Ascending aorta (tissue), 2 donors: ENCODE measurements at regions not wholly inside any gene's neighbourhood (a gene's known extent, or its start where the extent isn't known, plus 50 kb on each side); places are given as distances from the start of the nearest gene placed in this dataset.

ENCODE experiments used
- DNase-seq, 2 donors: peaks; one replicate each; pipeline ENCODE4 v3.0.0-alpha.2; 2019; ENCODE audit warnings: low spot score in 2 of 2
- H3K27ac ChIP-seq, 2 donors: fragments of 200-600 bp; sonication (generic); one replicate each; pipeline ENCODE4 v1.5.1; 2016 to 2017; ENCODE audit warnings: mild to moderate bottlenecking in 1 of 2
- H3K27me3 ChIP-seq: fragments of 200-600 bp; sonication (generic); one replicate; pipeline ENCODE4 v1.5.1; 2017
- H3K36me3 ChIP-seq, 2 donors: fragments of 200-600 bp; sonication (generic); one replicate each; pipeline ENCODE4 v1.5.1; 2016
- H3K4me1 ChIP-seq, 2 donors: fragments of 200-600 bp; sonication (generic); one replicate each; pipeline ENCODE4 v1.5.1; 2016 to 2017; ENCODE audit warnings: mild to moderate bottlenecking in 1 of 2
- H3K4me3 ChIP-seq, 2 donors: fragments of 200-600 bp; sonication (generic); one replicate each; pipeline ENCODE4 v1.5.1; 2016 to 2017; ENCODE audit warnings: mild to moderate bottlenecking in 1 of 2
- H3K9me3 ChIP-seq, 2 donors: fragments of 200-600 bp; sonication (generic); one replicate each; pipeline ENCODE4 v1.5.1; 2016
- intact Hi-C: fragments of 100-400 bp; cut with DNase I; formaldehyde crosslinking; loops from one replicate; pipeline ENCODE4 v1.15.1; 2023
- TF ChIP-seq, protein P1 (sequence below), 3 experiments: fragments of 200-600 bp in 2 of 3; fragments of 450-650 bp in 1 of 3; sonication (generic) in 2 of 3; IDR thresholded peaks; one replicate each; pipeline ENCODE4 v1.5.1; 2016 to 2019; ENCODE audit warnings: antibody characterized with exemption in 3 of 3, mild to moderate bottlenecking in 1 of 3, moderate library complexity in 1 of 3

DNA sequence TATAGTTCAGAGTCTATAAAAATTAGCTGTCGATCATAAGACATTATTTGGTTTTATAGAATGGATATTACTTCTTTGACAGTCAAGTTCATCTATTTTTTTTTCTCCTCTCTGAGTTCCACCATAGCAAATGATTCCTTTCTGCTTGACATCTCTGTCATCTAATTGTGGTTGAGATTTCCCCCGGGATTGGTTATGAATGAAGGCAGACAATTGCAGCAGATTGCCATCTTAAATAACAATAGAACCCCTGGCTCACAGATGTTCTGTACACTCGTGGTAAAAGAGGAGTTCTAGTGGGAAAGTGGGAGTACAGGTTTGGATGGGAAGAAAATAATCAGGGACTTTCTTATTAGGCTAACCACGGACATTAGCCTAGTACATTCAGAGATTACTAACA, 292.1 kb upstream of the NRXN1 start:
- Histone ChIP-seq H3K4me3 (no peak overlapping the region), H3K36me3 (no peaks in the 10 kb centered on the region), H3K27ac (no peak overlapping the region), H3K4me1 (no peaks in the 10 kb centered on the region), H3K9me3 (no peaks in the 10 kb centered on the region), H3K27me3 (no peaks in the 10 kb centered on the region)
- DNase-seq, result no peak
- TF ChIP-seq, protein P1, sequence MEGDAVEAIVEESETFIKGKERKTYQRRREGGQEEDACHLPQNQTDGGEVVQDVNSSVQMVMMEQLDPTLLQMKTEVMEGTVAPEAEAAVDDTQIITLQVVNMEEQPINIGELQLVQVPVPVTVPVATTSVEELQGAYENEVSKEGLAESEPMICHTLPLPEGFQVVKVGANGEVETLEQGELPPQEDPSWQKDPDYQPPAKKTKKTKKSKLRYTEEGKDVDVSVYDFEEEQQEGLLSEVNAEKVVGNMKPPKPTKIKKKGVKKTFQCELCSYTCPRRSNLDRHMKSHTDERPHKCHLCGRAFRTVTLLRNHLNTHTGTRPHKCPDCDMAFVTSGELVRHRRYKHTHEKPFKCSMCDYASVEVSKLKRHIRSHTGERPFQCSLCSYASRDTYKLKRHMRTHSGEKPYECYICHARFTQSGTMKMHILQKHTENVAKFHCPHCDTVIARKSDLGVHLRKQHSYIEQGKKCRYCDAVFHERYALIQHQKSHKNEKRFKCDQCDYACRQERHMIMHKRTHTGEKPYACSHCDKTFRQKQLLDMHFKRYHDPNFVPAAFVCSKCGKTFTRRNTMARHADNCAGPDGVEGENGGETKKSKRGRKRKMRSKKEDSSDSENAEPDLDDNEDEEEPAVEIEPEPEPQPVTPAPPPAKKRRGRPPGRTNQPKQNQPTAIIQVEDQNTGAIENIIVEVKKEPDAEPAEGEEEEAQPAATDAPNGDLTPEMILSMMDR (IDR thresholded peaks at IDR 0.05), result no peak
- intact Hi-C loops, result no loop called here

DNA sequence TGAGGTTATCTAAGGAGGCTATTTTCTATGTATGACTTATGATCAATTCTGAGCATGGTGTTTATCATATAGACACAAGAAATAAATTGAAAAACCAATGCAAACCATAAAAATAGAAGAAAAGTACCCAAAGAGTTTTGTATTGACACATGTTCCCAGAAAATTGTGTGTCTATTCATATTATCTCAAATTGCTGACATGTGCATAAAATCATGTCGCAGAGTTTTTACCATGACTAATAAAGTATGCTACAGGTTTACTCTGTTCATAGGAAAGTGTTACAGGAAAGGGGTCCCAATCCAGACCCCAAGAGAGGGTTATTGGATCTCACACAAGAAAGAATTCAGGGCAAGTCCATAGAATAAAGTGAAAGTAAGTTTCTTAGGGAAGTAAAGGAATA, 290.7 kb upstream of the NRXN1 start:
- TF ChIP-seq, protein P1 (IDR thresholded peaks at IDR 0.05), result no peak

DNA sequence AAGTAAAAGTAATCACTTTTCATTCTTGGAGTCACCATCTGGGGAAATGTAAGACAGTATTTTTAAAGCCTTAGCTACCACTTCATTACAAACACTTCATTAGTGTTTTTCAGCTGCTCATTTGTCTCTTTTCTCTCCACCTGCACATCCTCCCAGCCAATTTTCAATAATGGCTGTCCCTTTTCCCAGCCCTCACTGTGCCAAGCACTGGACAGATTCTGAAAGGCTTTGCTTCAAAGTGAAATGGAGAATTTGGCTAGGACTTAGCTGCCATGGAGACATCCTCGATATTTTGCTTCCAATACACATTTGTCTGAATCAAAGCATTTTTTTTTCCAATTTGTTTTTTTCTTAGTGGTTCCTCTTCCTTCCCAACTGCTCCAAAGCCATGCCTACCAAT, 272.4 kb upstream of the NRXN1 start:
- no peak overlapping the region for H3K27ac ChIP-seq
- TF ChIP-seq, protein P1 (IDR thresholded peaks at IDR 0.05), result no peak
- intact Hi-C loops, result no loop called here

More for the DNA sequence above, 290.7 kb upstream of the NRXN1 start:
- DNase-seq, result no peak
- H3K27ac ChIP-seq, result no peak overlapping the region
- intact Hi-C loops, result no loop called here
- no peaks in the 10 kb centered on the region for H3K9me3 ChIP-seq
- H3K36me3 ChIP-seq, result no peaks in the 10 kb centered on the region
- H3K4me3 ChIP-seq, result no peak overlapping the region
- no peaks in the 10 kb centered on the region for H3K4me1 ChIP-seq
- H3K27me3 ChIP-seq, result no peaks in the 10 kb centered on the region

DNA sequence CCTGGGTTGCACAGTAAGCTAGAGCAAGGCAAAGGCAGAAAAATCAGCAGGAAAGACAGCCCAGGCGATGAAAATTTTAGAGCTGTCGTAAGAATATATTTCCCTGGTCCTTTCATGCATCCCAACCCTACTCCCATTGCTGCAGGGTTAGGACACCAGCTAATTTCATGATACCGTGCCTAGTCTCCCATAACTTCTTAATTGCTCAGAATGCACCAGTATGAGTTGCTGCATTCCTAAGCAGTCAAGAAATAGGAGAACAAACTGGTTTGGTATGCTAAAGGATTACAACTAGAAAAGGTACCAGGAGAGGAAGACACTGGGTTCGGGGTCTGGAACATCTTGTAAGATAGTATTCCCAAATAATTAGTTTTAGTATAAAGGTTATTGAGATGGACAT, 269.4 kb upstream of the NRXN1 start:
- TF ChIP-seq, protein P1 (IDR thresholded peaks at IDR 0.05), result no peak
- no peaks in the 10 kb centered on the region for H3K36me3 ChIP-seq

More for the DNA sequence above, 272.4 kb upstream of the NRXN1 start:
- H3K27me3 ChIP-seq, result no peaks in the 10 kb centered on the region
- H3K4me1 ChIP-seq, result no peaks in the 10 kb centered on the region
- H3K36me3 ChIP-seq, result no peaks in the 10 kb centered on the region
- H3K4me3 ChIP-seq, result no peak overlapping the region
- no peak for DNase-seq
- H3K9me3 ChIP-seq, result no peaks in the 10 kb centered on the region

DNA sequence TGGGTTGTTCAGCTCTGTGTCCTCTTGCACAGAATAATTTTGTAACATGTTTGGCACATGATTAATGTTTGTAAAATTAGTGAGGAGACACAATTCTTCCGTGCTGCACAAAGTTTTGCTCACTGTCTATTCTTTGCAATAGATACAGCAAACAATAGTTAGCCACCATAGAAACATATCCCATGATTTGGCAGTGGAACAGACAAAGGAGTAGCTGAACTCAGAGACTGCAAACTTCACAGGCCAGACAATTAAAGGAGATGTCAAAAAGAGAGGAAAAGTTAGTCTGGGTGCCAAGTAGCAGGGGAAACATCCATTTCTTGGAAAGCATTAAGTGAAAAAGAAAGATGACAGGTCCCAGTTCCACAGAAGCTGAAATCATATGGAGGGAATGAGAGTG, 267.4 kb upstream of the NRXN1 start:
- no peaks in the 10 kb centered on the region for H3K4me1 ChIP-seq
- H3K36me3 ChIP-seq, result no peaks in the 10 kb centered on the region
- TF ChIP-seq, protein P1 (IDR thresholded peaks at IDR 0.05), result no peak
- no peaks in the 10 kb centered on the region for H3K27me3 ChIP-seq
- H3K9me3 ChIP-seq, result no peaks in the 10 kb centered on the region
- no peak for DNase-seq
- H3K4me3 ChIP-seq, result no peak overlapping the region
- intact Hi-C loops, result no loop called here
- no peak overlapping the region for H3K27ac ChIP-seq

More for the DNA sequence above, 269.4 kb upstream of the NRXN1 start:
- Histone ChIP-seq H3K9me3 (no peaks in the 10 kb centered on the region), H3K4me3 (no peak overlapping the region), H3K4me1 (no peaks in the 10 kb centered on the region), H3K27me3 (no peaks in the 10 kb centered on the region), H3K27ac (no peak overlapping the region)
- intact Hi-C loops, result no loop called here
- no peak for DNase-seq

DNA sequence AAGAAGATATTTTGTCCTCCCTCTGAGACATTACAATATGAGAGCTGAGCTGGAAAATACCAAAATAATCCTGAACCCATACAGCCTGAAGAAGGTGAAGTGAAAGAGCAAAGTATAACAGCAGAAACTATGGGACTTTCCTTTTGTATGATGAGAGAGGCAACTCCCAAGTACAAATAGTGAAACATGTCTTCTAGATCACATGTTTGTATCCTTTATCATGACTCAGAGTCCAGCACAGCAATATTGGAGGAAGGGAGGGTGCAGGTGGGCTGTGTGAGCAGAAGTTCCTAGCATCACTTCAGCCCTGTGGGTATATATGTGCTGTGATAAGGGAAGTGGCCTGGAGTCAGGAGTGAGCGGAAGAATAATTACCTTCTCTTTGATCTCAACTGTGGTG, 265.6 kb upstream of the NRXN1 start:
- no peak overlapping the region for H3K4me3 ChIP-seq
- no peaks in the 10 kb centered on the region for H3K27me3 ChIP-seq
- TF ChIP-seq, protein P1 (IDR thresholded peaks at IDR 0.05), result no peak
- no peak overlapping the region for H3K27ac ChIP-seq
- no peaks in the 10 kb centered on the region for H3K4me1 ChIP-seq
- H3K36me3 ChIP-seq, result no peaks in the 10 kb centered on the region
- H3K9me3 ChIP-seq, result no peaks in the 10 kb centered on the region
- DNase-seq, result no peak
- intact Hi-C loops, result no loop called here
